Right renal cortex interstitium (tissue), 3 donors: ENCODE measurements at regions not wholly inside any gene's neighbourhood (a gene's known extent, or its start where the extent isn't known, plus 50 kb on each side); places are given as distances from the start of the nearest gene placed in this dataset.
"Not testable (repeated sequence)": the region's sequence is repeated elsewhere in the genome, so short reads cannot be mapped to it uniquely, and the experiment has no call there.

Experiments used
- DNase-seq, 3 donors: peaks; one replicate each; pipeline ENCODE4 v3.0.0-alpha.2; 2013; ENCODE audit warnings: low read depth in 3 of 3, low spot score in 2 of 3

DNA sequence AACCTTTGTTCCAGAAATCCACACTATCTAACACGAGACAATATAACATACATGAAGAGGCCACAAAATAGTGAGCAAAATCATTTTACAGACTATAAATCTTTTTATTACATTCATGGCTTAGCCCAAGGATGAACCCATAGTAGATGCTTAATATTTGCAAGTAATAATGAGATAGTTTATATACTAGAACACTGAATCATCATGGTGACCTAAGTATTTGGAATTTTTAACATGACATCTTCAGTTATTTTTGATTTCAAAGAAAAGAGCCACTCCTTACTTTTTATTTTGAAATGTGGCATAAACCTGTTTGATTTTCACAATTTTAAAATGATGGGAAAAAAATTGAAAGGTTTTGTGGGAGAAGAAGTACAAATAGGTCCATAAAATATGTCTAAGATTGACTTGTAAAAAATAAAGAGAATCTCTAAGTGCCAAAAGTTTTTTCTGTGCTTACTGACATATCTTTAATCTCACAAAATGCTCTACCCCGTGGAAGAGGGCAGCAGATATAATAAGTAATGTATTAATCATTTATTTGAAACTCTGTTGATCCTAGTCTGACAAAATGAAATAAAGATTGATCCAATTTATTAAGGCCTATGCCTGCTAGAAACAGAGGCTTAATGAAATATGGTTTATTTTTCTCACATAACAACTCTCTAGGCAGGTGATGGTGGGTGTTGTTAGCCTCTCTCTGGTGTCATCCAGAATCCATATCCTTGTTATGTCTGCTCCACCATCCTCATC lies 224.5 kb upstream of the CENPE start:
- no peak for DNase-seq

DNA sequence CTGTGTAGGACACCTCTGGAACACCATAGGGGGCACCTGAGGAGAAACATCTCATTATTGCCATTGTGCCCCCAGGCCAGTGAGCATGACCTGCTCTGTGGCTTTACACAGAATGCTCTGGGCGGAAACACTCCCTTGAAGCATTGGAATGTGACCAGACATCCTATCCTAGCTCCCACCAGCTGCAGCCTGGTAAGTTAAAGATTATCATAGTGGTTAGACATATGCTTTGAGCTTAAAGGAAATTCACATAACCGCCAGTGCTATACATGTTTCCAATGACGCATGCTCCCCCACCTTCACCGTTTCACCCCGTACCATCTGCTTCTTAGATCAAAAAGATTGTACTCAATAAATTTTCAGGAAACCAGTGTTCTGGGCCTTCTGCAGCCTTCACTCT lies 217.7 kb upstream of the CENPE start:
- DNase-seq: no peak

DNA sequence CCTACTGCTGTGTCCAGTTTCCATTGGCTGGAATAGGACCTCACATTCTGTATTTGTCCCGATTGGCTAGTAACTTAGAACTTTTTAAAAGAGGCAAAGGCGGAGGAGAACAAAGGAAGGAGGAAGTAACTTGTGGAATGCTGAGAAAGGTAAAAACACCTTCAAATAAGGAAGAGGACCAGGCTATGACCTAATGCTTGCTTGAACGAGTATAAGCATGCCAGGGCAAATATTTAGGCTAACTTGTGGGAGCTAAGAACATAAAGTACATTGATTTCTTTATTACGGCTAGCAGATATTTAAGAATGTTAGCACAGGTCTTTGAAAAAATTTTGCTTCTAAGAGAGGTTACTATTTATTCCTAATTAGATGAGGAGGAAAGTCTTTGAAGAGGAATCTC lies 214.5 kb upstream of the CENPE start:
- not testable (repeated sequence) for DNase-seq

DNA sequence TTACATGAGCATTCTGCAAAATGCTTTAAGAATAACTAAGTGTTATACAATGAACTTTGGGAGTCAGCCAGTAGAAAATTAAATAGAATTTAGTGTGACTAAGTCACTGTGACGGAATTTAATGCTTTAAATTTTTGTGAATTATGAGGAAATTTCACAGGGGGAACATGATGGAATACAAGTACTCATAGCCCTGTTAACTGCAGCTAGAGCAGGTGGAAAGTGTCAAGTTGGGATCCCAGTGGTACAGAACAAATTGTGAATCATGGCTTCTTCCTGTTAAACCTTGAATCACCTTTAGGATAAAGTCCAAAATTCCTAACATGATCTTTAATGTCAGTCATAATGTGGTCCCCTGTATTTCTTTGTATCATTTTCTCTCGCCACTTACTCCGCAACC lies 212.2 kb upstream of the CENPE start:
- DNase-seq: no peak

DNA sequence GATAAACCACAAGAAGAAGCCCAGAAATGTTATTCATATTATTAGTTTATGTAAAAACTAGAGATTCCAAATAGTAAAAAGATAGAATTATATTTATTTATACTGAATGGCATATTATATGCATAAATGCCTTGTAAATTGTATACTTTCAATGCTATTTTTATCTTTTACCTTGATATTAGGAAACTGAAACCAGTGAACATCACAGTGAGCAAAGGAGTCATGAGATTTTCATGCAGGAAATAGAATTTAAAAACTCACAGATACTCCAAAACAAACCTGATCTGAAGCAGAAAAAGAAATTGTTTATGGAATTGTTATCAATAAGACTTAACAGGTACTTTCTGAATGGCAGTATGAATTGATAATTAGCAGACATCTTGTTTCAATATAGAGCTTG lies 207.3 kb upstream of the CENPE start:
- no peak for DNase-seq

DNA sequence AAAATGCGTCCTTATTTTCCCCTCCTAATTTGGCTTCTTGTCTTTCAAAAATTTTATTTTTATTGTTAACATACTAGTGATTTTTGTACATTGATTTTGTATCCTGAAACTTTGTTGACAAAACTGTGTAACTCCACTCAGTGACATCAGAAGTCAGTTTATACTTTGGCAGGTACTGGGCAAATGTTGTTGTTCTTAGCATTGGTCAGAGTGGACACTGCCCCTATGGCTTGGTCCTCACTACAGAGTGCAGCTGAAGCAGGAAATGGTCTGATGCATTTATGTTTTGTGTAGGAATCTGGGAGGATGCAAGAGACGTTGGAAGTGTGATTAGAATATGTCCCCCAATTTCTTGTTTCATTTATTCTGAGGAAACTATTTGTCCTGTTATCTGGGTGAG lies 205.5 kb upstream of the CENPE start:
- DNase-seq: no peak

DNA sequence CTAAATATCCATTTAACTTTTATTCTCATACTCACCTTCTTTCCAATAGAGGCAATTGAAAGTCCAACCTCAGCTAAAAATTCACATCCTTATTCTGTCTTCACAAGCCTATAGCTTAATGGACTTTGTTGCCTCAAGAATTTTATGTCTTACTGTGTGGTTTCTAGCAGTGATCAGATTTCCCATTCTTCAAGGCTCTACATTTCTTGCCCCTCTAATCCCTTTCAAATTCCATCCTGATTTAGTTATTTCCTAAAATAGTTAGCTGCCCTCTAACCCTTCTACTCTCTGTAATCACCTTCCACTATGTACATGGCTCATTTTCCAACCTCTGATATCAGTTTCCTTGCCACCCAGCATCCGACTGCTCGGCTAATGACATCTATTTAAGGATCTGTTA lies 204.1 kb upstream of the CENPE start:
- DNase-seq: no peak

DNA sequence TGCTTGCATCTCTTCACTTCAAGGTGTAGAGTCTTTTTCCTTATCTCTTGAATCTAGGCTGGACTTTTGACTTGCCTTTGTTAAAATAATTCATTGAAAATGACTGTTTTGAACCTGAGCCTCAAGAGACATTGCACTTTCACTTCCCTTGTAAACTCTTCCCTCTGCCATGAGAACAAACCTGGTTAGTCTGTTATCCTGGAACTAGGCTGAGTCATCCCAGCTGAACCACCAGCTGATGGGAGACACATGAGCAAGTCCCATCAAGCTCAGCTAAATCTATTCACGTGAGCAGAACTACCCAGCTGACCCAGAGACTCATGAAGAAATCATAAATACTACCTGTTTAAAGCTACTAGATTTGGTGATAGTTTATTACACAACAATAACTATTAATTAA lies 202.3 kb upstream of the CENPE start:
- no peak for DNase-seq

DNA sequence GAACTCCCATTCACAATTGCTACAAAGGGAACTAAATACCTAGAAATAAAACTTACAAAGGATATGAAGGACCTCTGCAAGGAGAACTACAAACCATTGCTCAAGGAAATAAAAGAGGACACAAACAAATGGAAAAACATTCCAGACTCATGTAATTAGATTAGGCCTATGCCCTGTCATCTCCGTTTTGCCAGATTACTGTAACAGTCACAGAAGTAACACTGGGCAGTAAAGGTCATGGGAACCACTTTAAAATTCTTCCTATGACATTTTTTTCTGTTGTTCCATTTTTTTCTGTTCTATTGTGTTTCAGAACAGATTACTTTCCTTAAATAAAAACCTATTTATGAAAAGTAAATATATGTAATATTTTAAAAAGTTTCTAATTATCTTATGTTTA lies 199.4 kb upstream of the CENPE start:
- no peak for DNase-seq

DNA sequence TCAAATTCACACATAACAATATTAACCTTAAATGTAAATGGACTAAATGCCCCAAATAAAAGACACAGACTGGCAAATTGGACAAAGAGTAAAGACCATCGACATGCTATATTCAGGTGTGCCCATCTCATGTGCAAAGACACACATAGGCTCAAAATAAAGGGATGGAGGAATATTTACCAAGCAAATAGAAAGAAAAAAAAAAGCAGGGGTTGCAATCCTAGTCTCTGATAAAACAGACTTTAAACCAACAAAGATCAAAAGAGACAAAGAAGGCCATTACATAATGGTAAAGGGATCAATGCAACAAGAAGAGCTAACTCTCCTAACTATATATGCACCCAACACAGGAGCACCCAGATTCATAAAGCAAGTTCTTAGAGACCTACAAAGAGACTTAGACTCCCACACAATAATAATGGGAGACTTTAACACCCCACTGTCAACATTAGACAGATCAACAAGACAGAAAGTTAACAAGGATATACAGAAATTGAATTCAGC lies 189.4 kb upstream of the CENPE start:
- not testable (repeated sequence) for DNase-seq

DNA sequence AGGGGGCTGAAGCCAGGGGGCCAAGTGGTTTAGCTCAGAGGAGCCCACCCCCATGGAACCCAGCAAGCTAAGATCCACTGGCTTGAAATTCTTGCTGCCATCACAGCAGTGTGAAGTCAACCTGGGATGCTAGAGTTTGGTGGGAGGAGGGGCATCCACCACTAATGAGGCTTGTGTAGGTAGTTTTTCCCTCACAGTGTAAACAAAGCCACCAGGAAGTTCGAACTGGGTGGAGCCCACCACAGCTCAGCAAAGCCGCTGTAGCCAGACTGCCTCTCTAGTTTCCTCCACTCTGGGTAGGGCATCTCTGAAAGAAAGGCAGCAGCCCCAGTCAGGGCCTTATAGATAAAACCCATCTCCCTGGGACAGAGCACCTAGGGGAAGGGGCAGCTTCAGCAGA lies 187.4 kb upstream of the CENPE start:
- not testable (repeated sequence) for DNase-seq

DNA sequence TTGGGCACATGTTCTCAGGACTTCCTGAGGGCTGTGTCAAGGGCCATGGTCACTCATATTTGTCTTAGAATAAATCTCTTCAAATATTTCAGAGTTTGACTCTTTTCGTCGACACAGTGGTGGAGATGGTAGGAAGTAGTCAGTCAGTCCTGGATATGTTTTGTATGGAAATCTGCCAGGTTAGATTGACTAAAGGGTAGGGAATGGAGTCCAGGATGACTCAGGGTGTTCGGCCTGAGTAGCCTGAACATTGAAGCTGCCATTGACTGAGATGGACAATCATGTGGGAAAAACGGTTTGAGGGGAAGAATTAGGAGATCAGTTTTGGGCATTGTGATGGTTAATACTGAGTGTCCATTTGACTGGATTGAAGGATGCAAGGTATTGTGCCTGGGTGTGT lies 177.1 kb upstream of the CENPE start:
- no peak for DNase-seq

DNA sequence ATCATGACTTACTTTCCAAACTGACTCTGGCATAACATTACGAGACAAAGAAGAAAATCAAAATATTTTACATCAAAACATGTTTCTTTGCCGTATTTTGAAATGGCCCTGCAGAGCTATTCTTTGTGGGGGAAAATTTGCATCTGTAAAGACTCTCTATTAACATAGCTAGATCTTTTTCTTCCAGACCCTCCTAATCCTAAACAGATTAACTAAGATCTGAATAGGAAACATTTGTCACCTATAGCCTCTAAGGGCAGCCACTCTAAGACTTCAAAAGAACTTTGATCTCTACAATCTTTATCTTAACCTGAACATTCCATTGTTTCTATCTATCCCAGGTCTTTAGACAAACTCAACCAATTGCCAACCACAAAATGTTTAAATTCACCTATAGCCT lies 176.6 kb upstream of the CENPE start:
- no peak for DNase-seq

DNA sequence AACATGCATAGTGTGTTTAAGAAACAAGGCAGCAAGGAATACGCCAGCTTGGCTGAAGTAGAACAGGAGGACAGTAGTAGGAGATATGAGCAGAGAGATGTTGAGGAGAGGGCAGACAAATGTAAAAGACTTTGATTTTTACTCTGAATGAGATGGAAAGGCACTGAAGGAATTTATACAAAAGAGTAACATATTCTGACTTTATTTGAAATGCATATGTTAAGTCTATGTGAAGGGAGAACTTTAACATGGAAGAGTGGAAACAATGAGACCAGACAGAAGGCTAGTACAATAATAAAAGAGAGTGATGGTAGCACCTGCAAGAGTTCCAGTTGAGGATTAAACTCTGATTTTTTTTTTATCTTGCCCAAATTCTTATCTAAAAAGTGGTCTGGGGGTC lies 176.2 kb upstream of the CENPE start:
- no peak for DNase-seq

DNA sequence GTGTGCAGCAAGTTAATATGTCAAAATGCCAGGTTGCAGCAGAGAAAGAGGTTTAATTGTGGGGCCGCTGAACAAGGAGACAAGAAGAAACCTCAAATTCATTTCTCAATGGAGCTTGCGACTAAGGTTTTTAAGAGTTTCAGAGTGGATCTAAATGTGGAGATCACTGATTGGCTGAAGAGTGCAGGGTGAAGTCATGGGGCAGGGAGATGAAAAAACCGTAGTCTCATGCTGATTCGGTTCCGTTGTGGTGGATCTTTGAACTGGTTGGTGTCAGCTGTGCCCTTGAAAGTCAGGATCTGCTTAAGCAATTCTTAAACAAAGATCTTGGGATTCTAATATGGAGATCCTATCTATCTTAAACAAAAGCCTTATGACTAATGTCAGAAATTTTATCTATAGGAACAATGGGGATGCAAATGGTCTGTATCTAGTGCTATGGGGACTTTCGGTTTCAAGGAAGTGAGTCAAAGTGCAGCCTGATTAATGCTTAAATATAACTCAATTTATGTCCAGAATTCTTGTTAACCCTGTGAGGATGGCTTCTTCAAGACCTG lies 173.9 kb upstream of the CENPE start:
- DNase-seq: no peak

DNA sequence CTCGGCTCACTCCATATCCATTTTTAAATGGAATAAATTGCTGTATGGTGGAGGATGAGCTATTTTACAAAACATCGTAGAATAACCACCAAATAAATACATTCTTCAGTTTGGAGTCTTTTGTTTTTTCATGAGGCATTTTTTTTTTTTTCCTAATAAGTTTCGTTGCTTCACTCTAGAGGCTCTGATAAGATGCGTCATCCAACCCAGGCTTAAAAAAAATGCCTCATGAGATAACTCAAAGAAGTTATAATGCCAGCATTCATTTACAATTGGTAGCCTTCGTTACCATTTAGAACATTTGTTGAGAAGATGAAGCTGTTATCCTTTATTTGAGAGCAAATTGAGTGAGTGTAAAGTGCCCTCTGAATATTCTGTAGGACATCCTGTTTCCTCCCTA lies 172.2 kb upstream of the CENPE start:
- no peak for DNase-seq

DNA sequence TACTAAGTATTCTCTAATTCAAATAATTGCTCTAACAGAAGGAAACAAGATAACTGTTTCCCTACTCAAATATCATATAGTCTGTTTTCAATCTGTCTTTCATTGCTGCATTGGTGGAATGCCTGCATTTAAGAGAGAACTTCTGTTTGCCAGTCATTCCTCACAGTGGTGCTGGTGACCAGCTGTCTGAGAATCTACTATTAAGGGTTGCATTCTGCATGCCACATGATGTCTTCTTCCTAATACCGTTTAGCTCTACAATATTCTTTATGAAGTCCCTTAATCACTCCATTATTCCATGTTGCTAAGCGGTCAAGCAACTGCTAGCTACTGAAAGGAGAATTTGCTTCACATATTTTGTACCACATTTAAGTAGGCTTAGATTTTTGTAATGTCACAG lies 167.1 kb upstream of the CENPE start:
- DNase-seq: no peak

DNA sequence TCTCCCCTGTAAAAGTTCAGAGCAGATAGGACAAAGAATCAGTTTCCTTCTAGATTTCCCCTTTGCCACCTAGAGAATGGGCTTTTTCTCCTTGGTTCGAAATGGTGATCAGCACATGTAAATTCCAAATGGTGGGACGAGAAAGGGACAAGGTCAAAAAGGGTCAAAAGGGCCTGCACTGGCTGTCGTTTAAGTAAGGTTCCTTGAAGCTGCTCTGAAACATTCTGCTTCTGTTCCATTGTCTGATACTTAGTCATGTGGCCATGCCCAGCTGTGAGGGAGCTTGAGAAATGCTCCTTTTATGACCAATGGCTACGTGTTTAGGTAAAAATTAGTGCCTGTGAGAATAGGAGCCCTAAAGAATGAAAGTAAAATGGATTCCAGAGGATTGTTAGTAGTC lies 165.9 kb upstream of the CENPE start:
- DNase-seq: no peak

DNA sequence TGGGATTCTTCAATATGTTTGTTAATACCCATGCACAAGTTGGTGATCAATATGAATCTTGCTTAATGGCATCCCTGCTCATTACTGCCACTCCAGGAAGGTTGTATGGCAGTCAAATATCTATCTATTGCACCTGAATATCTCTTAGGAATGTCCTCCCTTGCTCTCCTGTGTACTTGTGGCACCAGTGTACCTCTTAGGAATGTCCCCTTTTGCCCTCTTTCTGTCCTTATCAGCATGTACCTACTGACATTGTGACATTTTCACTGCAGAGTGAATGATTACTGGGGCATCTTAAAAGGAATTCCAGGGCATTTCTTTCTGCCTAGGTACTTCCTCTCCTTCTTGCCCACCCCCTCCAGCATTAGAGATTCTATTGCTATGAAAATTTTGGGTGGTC lies 163.8 kb upstream of the CENPE start:
- DNase-seq: no peak

DNA sequence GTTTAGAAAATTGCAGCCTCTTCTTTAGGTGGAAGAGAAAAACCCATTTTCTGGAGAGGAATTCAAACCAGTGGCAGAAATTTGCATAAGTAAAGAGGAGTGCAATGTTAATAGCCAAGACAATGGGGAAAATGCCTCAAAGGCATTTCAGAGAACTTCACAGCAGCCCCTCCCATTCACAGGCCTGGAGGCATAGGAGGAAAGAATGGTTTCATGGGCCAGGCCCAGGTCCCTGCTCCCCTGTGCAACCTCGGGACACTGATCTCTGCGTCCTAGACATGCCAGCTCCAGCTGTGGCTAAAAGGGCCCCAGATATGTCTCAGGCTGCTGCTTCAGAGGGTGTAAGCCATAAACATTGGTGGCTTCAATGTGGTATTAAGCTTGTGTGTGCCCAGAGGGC lies 161.8 kb upstream of the CENPE start:
- DNase-seq: no peak

DNA sequence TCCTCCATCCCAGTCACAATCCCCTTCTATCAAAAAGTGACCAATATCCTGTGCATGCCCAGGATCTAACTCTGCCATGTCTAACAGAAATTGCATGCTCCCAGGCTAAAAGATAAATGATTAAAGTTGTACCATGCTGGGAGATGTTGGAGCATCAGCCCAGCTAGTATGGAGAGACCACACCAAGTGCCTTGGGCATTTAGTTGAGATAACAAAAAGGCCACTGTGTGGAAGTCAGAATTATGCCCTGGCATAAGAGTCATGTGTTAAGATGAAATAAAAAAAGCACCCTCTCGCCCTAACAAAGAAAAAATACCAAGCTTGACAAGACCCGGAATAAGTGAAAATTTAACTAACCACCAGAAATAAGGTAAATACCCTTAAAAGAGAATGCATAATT lies 155.9 kb upstream of the CENPE start:
- no peak for DNase-seq

DNA sequence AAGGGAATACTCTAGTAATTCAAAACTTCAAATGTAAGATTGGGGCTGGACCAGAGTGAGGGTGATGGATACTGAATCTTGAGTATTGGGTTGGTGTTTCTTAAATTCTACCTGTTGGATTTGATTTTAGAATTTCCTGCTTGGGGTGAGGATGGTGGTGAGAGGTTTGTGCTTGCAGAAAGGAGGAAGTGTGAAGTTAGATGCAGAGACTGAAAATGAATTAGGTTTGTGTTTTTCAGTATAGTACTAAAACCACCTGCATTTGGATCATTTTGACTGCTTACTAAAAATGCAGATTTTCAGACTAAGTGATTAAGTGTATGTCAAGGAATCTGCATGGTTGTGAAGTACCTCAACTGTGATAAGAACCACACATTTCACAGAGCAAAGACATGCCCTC lies 131.5 kb upstream of the CENPE start:
- no peak for DNase-seq

DNA sequence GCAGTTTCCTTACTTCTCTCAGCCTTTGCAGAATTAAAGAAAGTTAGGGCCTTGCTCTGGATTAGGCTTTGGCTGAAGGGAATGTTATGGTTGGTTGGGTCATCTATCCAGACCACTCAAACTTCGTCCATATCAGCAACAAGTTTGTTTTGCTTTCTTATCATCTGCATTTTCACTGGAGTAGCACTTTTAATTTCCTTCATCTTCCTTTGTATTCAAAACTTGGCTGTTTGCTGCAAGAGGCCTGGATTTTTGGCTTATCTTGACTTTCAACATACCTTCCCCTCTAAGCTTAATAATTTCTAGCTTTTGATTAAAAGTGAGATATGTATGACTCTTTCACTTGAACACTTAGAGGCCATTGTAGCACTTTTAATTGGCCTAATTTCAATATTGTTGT lies 126.7 kb upstream of the CENPE start:
- no peak for DNase-seq
